Activated CD8-positive, alpha-beta memory T cell treated with anti-CD3 and anti-CD28 coated beads for 36 hours (primary cell): ENCODE measurements at regions not wholly inside any gene's neighbourhood (a gene's known extent, or its start where the extent isn't known, plus 50 kb on each side); places are given as distances from the start of the nearest gene placed in this dataset.
"Not testable (repeated sequence)": the region's sequence is repeated elsewhere in the genome, so short reads cannot be mapped to it uniquely, and the experiment has no call there.

Experiments
- CTCF ChIA-PET: fragments of 350-600 bp; sonication (Branson Sonifier 250); formaldehyde crosslinking; loops from one replicate; lab custom pipeline; 2021; ENCODE audit warnings: antibody characterized with exemption; lab: Charles Lee
- POLR2A ChIA-PET: fragments of 350-600 bp; sonication (Branson Sonifier 250); formaldehyde crosslinking; loops from one replicate; lab custom pipeline; 2021; ENCODE audit warnings: antibody characterized with exemption; lab: Charles Lee

- ChIA-PET POLR2A (no interaction called here), CTCF (no interaction called here)
Measured at GRCh38 chr2:82793711-82794435, 1665.2 kb downstream of the SUCLG1 start.

- ChIA-PET POLR2A (no interaction called here), CTCF (no interaction called here)
Measured at GRCh38 chr2:82792316-82792715, 1666.8 kb downstream of the SUCLG1 start.

GRCh38 chr2:82790206-82791021, 1668.7 kb downstream of the SUCLG1 start:
- POLR2A ChIA-PET: no interaction called here
- CTCF ChIA-PET: no interaction called here

- ChIA-PET CTCF (no interaction called here), POLR2A (no interaction called here)
Measured at GRCh38 chr2:82789851-82790205, 1669.3 kb downstream of the SUCLG1 start.

GRCh38 chr2:82781176-82781915, 1677.7 kb downstream of the SUCLG1 start:
- CTCF ChIA-PET: no interaction called here

GRCh38 chr2:82780050-82780449, 1679.0 kb downstream of the SUCLG1 start:
- ChIA-PET POLR2A (no interaction called here), CTCF (no interaction called here)

More at GRCh38 chr2:82781176-82781915, 1677.7 kb downstream of the SUCLG1 start:
- POLR2A ChIA-PET: no interaction called here

GRCh38 chr2:82752396-82752795, 1706.7 kb downstream of the SUCLG1 start:
- POLR2A ChIA-PET: no interaction called here
- CTCF ChIA-PET: no interaction called here

- CTCF ChIA-PET: no interaction called here
Measured at GRCh38 chr2:82748653-82749052, 1710.4 kb downstream of the SUCLG1 start.

GRCh38 chr2:82740527-82740926, 1718.6 kb downstream of the SUCLG1 start:
- ChIA-PET CTCF (no interaction called here), POLR2A (no interaction called here)

More at GRCh38 chr2:82748653-82749052, 1710.4 kb downstream of the SUCLG1 start:
- POLR2A ChIA-PET: no interaction called here

- CTCF ChIA-PET, POLR2A ChIA-PET: not testable (repeated sequence)
Measured at GRCh38 chr2:82737965-82738364, 1721.1 kb downstream of the SUCLG1 start.

- POLR2A ChIA-PET: no interaction called here
- CTCF ChIA-PET: no interaction called here
Measured at GRCh38 chr2:82735336-82735735, 1723.7 kb downstream of the SUCLG1 start.

- ChIA-PET POLR2A (no interaction called here), CTCF (no interaction called here)
Measured at GRCh38 chr2:82731824-82732223, 1727.3 kb downstream of the SUCLG1 start.

GRCh38 chr2:82730811-82731210, 1728.3 kb downstream of the SUCLG1 start:
- POLR2A ChIA-PET: no interaction called here
- CTCF ChIA-PET: no interaction called here

- ChIA-PET CTCF (no interaction called here), POLR2A (no interaction called here)
Measured at GRCh38 chr2:82728090-82728489, 1731.0 kb downstream of the SUCLG1 start.

- CTCF ChIA-PET: no interaction called here
- POLR2A ChIA-PET: no interaction called here
Measured at GRCh38 chr2:82708681-82709080, 1750.4 kb downstream of the SUCLG1 start.

GRCh38 chr2:82697231-82697630, 1761.8 kb downstream of the SUCLG1 start:
- ChIA-PET CTCF (no interaction called here), POLR2A (no interaction called here)

- ChIA-PET CTCF (no interaction called here), POLR2A (no interaction called here)
Measured at GRCh38 chr2:82694431-82694830, 1764.6 kb downstream of the SUCLG1 start.

GRCh38 chr2:82690757-82691411, 1768.2 kb downstream of the SUCLG1 start:
- POLR2A ChIA-PET: no interaction called here
- CTCF ChIA-PET: no interaction called here

GRCh38 chr2:82675186-82675585, 1783.9 kb downstream of the SUCLG1 start:
- POLR2A ChIA-PET: no interaction called here
- CTCF ChIA-PET: no interaction called here

GRCh38 chr2:82674652-82675051, 1784.4 kb downstream of the SUCLG1 start:
- POLR2A ChIA-PET: no interaction called here

More at GRCh38 chr2:82674652-82675051, 1784.4 kb downstream of the SUCLG1 start:
- CTCF ChIA-PET: no interaction called here
